ENCODE measurements at regions not wholly inside any gene's neighbourhood (a gene's known extent, or its start where the extent isn't known, plus 50 kb on each side); places are given as distances from the start of the nearest gene placed in this dataset.

- Histone ChIP-seq H3K9me1 (ENCODE audit: control insufficient read depth, insufficient read depth, low read length) (no peaks in the 10 kb centered on the region), H3K79me2 (ENCODE audit: control insufficient read depth, insufficient read depth, low read length) (no peaks in the 10 kb centered on the region), H3K27me3 (ENCODE audit: control insufficient read depth in 2 of 2, insufficient read depth in 2 of 2, low read length in 2 of 2) (no peaks in the 10 kb centered on the region), H4K20me1 (replicated peaks; ENCODE audit: control insufficient read depth, insufficient read depth, low read length) (no peaks in the 10 kb centered on the region), H3K4me1 (replicated peaks in 1 of 2; ENCODE audit: control insufficient read depth in 2 of 2, insufficient read depth in 2 of 2, low read length in 2 of 2) (no peaks in the 10 kb centered on the region), H3K4me2 (ENCODE audit: insufficient read depth, low read length) (no peak overlapping the region), H3K27ac (ENCODE audit: extremely low read depth, low read depth, low read length) (no peak overlapping the region), H2AFZ (ENCODE audit: low read depth, low read length) (no peak overlapping the region), H3K9me3 (replicated peaks; ENCODE audit: control insufficient read depth, insufficient read depth, low read depth, low read length) (no peaks in the 10 kb centered on the region), H3K9ac (ENCODE audit: insufficient read depth in 1 of 2, low read depth in 2 of 2, low read length in 2 of 2) (no peak overlapping the region), H3K36me3 (ENCODE audit: control insufficient read depth, insufficient read depth, low read length) (no peaks in the 10 kb centered on the region), H3K4me3 (no peak overlapping the region)
- ATAC-seq (no peak), DNase-seq (ENCODE audit: extremely low read depth in 1 of 4, low spot score in 3 of 4) (no peak), FAIRE-seq (no peak)
- intact Hi-C loops (cut with micrococcal nuclease), result no loop called here
- no peak for TF ChIP-seq LARP7 (IDR thresholded peaks at IDR 0.05)
- no peak for TF ChIP-seq RNF2 (IDR thresholded peaks at IDR 0.05)
- TF ChIP-seq POLR3G (IDR thresholded peaks at IDR 0.05; ENCODE audit: extremely low read depth, insufficient read length, insufficient replicate concordance), result no peak
- no peak for TF ChIP-seq ETS2 (tag; IDR thresholded peaks at IDR 0.05; ENCODE audit: borderline replicate concordance, poor library complexity, severe bottlenecking)
- no peak for TF ChIP-seq KAT2B (IDR thresholded peaks at IDR 0.05; ENCODE audit: low read depth, low read length)
- no peak for TF ChIP-seq ZC3H8 (IDR thresholded peaks at IDR 0.05)
- TF ChIP-seq HDGF (IDR thresholded peaks at IDR 0.05), result no peak
- no peak for TF ChIP-seq HOXB6 (CRISPR knock-in tag; IDR thresholded peaks at IDR 0.05; ENCODE audit: borderline replicate concordance)
- no peak for TF ChIP-seq ZNF140 (CRISPR knock-in tag; IDR thresholded peaks at IDR 0.05)
- no peak for TF ChIP-seq ZBTB11 (CRISPR knock-in tag; IDR thresholded peaks at IDR 0.05)
- no peak for TF ChIP-seq ZNF785 (CRISPR knock-in tag; IDR thresholded peaks at IDR 0.05)
- TF ChIP-seq BRF2 (IDR thresholded peaks at IDR 0.05; ENCODE audit: borderline replicate concordance, insufficient read depth, insufficient read length), result no peak
- TF ChIP-seq TAF7 (tag; IDR thresholded peaks at IDR 0.05), result no peak
- TF ChIP-seq EWSR1 (IDR thresholded peaks at IDR 0.05; ENCODE audit: borderline replicate concordance, low read depth, partially characterized antibody), result no peak
- TF ChIP-seq ZNF589 (CRISPR knock-in tag; IDR thresholded peaks at IDR 0.05; ENCODE audit: low read depth), result no peak
- TF ChIP-seq SMARCA4 (IDR thresholded peaks at IDR 0.05), result no peak
- POLR2A ChIA-PET, result no interaction called here
- BruUV-seq (replicated peaks), result no TSS peak
- CTCF ChIA-PET (ENCODE audit: low intra/inter-chr PET ratio), result no interaction called here
- in situ Hi-C loops (cut with MboI), result no loop called here
These were observed 1307.2 kb downstream of the CDH8 start for GRCh38 chr16:60729051-60729450.
